Right lobe of liver (tissue), 4 donors: ENCODE measurements at regions not wholly inside any gene's neighbourhood (a gene's known extent, or its start where the extent isn't known, plus 50 kb on each side); places are given as distances from the start of the nearest gene placed in this dataset.

ENCODE experiments used
- CTCF ChIP-seq, 4 donors: fragments of 200-600 bp in 3 of 4; fragments of 450-650 bp in 1 of 4; IDR thresholded peaks; one replicate each; pipeline versions ENCODE4 v1.5.1 to v1.8.0; 2016 to 2022; ENCODE audit warnings: antibody characterized with exemption in 4 of 4, mild to moderate bottlenecking in 2 of 4
- POLR2A ChIP-seq: fragments of 450-650 bp; IDR thresholded peaks from one replicate; pipeline ENCODE4 v1.6.1; 2017; ENCODE audit warnings: antibody characterized with exemption, mild to moderate bottlenecking
- donor health status: DM: no; HTN: no; CAD: no.
- donor health status: DM: no; HTN: no; CAD: no.
- donor health status: DM: no; HTN: yes; CAD: no.

GRCh38 chr1:195462646-195463045, 1145.6 kb downstream of the KCNT2 start:
- no peak for TF ChIP-seq CTCF (IDR thresholded peaks at IDR 0.05)
- TF ChIP-seq POLR2A: no peak
